AG04449 (cell line): ENCODE measurements at regions not wholly inside any gene's neighbourhood (a gene's known extent, or its start where the extent isn't known, plus 50 kb on each side); places are given as distances from the start of the nearest gene placed in this dataset.
"Not testable (repeated sequence)": the region's sequence is repeated elsewhere in the genome, so short reads cannot be mapped to it uniquely, and the experiment has no call there.

Experiments
- CTCF ChIA-PET: fragments of 350-600 bp; formaldehyde crosslinking; extraction: SDS; loops from one replicate; lab custom pipeline; 2021; ENCODE audit warnings: antibody characterized with exemption; lab: Yijun Ruan, JAX
- POLR2A ChIA-PET: fragments of 400-600, 350-600 bp; formaldehyde crosslinking; extraction: SDS; loops from one replicate; lab custom pipeline; 2020; ENCODE audit warnings: antibody characterized with exemption, inconsistent platforms; lab: Yijun Ruan, JAX
- DNase-seq: peaks from one replicate; pipeline ENCODE4 v3.0.0-alpha.2; 2010; ENCODE audit warnings: low read depth, low spot score
- H3K4me3 ChIP-seq: 2 replicates; pipeline ENCODE4 v1.5.1; 2011; ENCODE audit warnings: low read depth, mild to moderate bottlenecking, control low read depth, low read length
- CTCF ChIP-seq: IDR thresholded peaks from one replicate; pipeline ENCODE4 v1.5.1; 2011; ENCODE audit warnings: mild to moderate bottlenecking, moderate library complexity, low read length, control low read depth, inconsistent platforms; ENCODE audit not compliant: insufficient read depth; ENCODE audit errors: missing control alignments

DNA sequence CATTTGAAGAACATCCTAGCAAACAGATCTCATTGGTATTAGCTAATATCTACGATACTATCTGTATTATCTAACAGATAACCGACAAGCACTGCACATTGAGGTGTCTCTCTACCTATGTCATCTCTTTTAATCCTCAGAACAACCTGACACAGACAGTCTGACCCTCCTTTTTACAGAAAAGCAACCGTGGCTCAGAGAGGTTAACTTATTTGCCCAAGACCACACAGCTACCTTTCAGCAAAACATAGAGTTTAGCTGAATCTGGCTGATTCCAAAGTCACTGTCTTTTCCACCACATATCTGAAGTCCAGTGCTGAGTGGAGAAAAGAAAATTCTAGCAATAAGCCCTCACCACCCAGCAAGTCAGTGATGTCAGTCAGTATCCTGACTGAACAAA is 358.7 kb upstream of the JARID2 start:
- DNase-seq, result no peak
- ChIA-PET POLR2A (no interaction called here), CTCF (no interaction called here)
- no peak overlapping the region for H3K4me3 ChIP-seq
- TF ChIP-seq CTCF, result no peak

DNA sequence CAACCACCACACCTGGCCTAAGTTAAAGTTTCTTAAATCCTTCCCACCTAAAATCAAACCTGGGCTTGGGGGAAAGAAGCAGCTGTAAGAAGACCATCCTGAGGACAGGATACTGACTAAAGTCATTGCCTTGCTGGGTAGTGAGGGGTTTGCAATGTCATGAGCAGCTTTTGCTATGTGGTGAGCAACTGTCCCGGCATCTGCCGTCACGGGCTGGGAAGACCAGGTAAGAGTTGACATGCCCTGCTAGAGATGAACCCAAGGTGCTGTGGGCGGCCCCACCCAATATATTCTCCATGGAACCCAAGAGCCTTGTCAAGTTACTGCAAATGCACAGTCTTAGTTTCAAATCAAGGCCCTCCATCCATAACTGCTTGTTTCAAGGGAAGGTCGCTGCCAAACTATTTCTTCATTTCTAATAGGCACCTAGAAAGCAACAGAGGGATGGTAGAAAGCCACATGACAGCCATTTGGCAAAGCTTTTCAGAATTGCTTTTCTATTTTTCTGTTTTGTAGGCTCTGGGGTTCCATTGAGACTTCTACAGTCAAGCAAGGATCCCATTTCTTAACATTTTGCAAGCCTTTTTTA is 357.8 kb upstream of the JARID2 start:
- POLR2A ChIA-PET, result no interaction called here
- CTCF ChIA-PET, result no interaction called here
- no peak overlapping the region for H3K4me3 ChIP-seq
- TF ChIP-seq CTCF, result no peak
- DNase-seq, result no peak

GRCh38 chr6:14888575-14889000 is 357.3 kb upstream of the JARID2 start:
- CTCF ChIA-PET, result no interaction called here
- H3K4me3 ChIP-seq, result no peak overlapping the region
- POLR2A ChIA-PET, result no interaction called here
- no peak for TF ChIP-seq CTCF
- DNase-seq, result no peak

GRCh38 chr6:14889188-14889587 is 356.7 kb upstream of the JARID2 start:
- H3K4me3 ChIP-seq, result no peak overlapping the region
- DNase-seq, result no peak
- ChIA-PET CTCF (no interaction called here), POLR2A (no interaction called here)
- no peak for TF ChIP-seq CTCF

DNA sequence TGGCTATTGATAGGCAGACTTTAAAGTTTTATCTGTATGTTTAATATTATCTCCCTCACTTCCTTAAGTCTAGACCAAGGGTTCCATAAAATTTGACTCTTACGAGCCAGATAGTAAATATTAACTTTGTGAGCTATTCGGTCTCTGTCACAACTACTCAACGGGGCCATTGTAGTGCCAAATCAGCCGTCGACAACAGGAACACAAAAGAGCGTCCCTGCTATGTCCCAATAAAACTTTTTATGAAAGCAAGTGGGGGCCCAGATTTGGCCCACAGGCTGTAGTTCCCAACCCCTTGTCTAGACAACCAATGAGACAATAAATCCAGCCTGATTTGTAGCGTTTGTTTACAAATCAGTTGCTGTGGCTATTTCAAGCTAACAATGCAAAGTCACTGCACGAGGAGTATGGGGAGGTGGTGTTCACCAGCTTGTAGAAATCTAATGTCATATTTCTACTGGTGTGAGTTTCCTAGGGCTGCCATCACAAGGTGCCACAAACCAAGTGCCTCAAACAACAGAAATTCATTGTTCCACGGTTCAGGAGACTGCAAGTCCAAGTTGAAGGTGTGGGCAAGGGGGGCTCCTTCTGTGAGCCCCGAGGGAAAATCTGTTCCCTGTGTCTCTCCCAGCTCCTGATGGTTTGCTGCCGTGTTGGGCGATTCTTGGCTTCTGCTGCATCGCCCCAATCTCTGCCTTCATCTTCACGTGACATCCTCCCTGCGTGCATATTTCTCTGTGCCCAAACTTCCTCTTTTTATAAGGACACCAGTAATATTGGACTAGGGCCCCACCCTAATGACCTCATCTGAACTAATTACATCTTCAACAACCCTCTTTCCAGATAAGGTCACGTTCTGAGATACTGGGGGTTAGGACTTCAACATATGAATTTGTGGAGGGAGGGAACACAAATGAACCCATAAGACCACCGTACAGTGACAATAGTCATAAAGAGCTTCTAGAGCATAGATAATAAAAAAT is 356.0 kb upstream of the JARID2 start:
- no peak overlapping the region for H3K4me3 ChIP-seq
- ChIA-PET POLR2A (no interaction called here), CTCF (no interaction called here)
- no peak for TF ChIP-seq CTCF
- DNase-seq, result no peak

DNA sequence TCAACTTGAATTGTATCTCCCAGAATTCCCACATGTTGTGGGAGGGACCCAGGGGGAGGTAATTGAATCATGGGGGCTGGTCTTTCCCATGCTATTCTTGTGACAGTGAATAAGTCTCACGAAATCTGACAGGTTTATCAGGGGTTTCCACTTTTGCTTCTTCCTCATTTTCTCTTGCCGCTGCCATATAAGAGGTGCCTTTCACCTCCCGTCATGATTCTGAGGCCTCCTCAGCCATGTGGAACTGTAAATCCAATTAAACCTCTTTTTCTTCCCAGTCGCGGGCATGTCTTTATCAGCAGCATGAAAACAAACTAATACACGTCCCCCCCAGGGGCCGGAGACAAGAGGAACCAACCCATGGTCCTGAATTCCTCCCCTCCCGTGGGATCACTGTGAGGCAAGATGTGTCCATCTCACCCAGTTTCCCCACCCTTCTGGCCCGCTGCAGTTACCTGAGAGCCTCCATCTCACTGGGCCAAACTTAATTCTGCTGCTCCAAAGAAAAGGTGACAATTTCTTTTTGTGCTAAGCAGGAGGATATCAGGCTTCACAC is 354.0 kb upstream of the JARID2 start:
- H3K4me3 ChIP-seq, POLR2A ChIA-PET, CTCF ChIA-PET, DNase-seq: not testable (repeated sequence)
